AG04449 (cell line): ENCODE measurements at regions not wholly inside any gene's neighbourhood (a gene's known extent, or its start where the extent isn't known, plus 50 kb on each side); places are given as distances from the start of the nearest gene placed in this dataset.
A peak's percentile ranks its signal among the peaks of the same experiment; 100 is the strongest.

Experiments
- CTCF ChIA-PET: fragments of 350-600 bp; formaldehyde crosslinking; extraction: SDS; loops from one replicate; lab custom pipeline; 2021; ENCODE audit warnings: antibody characterized with exemption; lab: Yijun Ruan, JAX
- POLR2A ChIA-PET: fragments of 400-600, 350-600 bp; formaldehyde crosslinking; extraction: SDS; loops from one replicate; lab custom pipeline; 2020; ENCODE audit warnings: antibody characterized with exemption, inconsistent platforms; lab: Yijun Ruan, JAX
- DNase-seq: peaks from one replicate; pipeline ENCODE4 v3.0.0-alpha.2; 2010; ENCODE audit warnings: low read depth, low spot score
- H3K4me3 ChIP-seq: 2 replicates; pipeline ENCODE4 v1.5.1; 2011; ENCODE audit warnings: low read depth, mild to moderate bottlenecking, control low read depth, low read length
- TF ChIP-seq, protein P1 (sequence below): IDR thresholded peaks from one replicate; pipeline ENCODE4 v1.5.1; 2011; ENCODE audit warnings: mild to moderate bottlenecking, moderate library complexity, low read length, control low read depth, inconsistent platforms; ENCODE audit not compliant: insufficient read depth; ENCODE audit errors: missing control alignments

DNA sequence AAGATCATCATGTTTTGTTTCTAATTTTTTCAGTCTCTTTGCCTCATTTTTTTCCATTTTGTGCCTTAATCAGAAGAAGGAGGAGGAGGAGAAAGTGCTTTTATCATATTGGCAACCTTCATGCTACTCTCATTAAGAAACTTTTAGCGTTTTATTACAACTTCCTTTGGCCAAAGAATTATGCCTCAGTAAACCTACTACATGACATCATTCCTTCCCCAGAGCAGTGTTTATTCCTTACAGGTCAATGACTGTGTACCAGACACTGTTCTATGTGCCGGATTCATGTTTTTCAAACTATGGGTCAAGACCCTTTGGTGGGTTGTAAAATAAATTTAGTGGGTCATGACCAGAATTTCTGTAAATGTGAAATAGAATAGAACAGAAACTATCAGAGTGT lies 110.4 kb downstream of the SLC30A10 start:
- TF ChIP-seq, protein P1, sequence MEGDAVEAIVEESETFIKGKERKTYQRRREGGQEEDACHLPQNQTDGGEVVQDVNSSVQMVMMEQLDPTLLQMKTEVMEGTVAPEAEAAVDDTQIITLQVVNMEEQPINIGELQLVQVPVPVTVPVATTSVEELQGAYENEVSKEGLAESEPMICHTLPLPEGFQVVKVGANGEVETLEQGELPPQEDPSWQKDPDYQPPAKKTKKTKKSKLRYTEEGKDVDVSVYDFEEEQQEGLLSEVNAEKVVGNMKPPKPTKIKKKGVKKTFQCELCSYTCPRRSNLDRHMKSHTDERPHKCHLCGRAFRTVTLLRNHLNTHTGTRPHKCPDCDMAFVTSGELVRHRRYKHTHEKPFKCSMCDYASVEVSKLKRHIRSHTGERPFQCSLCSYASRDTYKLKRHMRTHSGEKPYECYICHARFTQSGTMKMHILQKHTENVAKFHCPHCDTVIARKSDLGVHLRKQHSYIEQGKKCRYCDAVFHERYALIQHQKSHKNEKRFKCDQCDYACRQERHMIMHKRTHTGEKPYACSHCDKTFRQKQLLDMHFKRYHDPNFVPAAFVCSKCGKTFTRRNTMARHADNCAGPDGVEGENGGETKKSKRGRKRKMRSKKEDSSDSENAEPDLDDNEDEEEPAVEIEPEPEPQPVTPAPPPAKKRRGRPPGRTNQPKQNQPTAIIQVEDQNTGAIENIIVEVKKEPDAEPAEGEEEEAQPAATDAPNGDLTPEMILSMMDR, result no peak
- CTCF ChIA-PET, result no interaction called here
- POLR2A ChIA-PET, result no interaction called here
- no peak overlapping the region for H3K4me3 ChIP-seq
- DNase-seq, result no peak

DNA sequence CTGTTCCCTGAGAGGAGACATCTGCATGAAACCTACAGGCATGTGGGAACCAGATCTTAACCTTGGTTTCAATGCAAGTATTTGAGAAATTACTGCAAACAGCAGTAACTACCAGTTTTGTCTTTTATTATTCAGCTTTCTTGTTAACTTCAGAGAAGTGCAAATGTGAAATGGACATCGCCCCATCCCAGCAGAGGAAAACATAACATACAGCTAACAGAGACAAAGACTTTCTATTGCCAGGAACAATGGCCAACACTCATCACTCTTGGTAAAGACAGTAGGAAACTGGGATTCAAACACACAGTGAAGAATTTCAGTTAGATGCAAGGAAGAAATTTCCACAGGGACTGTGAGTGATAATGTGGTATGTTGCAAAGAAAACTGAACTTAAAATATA lies 115.1 kb downstream of the SLC30A10 start:
- POLR2A ChIA-PET, result interaction anchor here (0.6 kb wide), 1 partner anchor 1350 kb away, joined by 3 read pairs; no protein-coding TSS in a partner anchor
- no peak for DNase-seq
- CTCF ChIA-PET, result interaction anchor here (0.6 to 4.0 kb wide), 29 partner anchors 11 to 1601 kb away, joined by 3 to 28 read pairs (median 4); no protein-coding TSS in a partner anchor
- no peak overlapping the region for H3K4me3 ChIP-seq
- TF ChIP-seq, protein P1, result no peak

DNA sequence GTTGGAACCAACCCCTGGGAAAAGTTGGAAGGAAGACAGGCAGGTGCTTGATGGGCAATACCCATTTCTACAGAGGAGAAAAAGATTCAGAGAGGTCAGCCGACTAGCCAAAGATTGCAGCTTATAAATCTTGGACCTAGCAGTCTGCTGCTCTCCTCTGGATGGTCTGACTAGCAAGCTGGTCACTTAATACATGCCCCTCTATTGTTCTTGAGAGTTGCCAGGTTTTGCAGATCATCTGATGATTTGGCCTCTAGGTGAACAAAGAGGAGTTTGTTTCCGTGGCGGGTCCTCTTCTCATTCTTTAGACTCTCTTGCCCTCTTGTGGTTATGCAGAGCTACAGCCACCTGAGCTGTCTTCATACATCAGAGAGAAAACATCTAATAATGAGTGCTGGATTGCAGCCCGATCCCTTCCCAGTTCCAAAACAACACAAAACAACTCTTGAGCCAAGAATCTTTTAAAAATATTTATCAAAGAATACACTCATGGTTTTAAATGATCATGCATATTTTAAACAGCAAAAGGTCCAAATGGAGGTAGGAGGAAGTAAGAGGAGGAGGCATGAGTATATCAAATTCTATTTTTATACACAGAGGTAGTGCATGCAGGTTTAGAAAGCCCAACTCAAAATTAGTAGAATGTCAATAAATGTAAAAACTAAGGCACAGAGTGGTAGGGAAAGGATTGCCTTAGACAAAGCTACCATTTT lies 115.7 kb downstream of the SLC30A10 start:
- DNase-seq, result peak; percentile 17
- TF ChIP-seq, protein P1, result peak; percentile 76
- ChIA-PET CTCF (interaction anchor here (0.6 to 4.0 kb wide), 33 partner anchors 11 to 1600 kb away, joined by 3 to 28 read pairs (median 4); partner anchors contain the start of gene TGFB2), POLR2A (interaction anchor here (0.6 kb wide), 1 partner anchor 1349 kb away, joined by 3 read pairs; no protein-coding TSS in a partner anchor)
- H3K4me3 ChIP-seq, result no peak overlapping the region

DNA sequence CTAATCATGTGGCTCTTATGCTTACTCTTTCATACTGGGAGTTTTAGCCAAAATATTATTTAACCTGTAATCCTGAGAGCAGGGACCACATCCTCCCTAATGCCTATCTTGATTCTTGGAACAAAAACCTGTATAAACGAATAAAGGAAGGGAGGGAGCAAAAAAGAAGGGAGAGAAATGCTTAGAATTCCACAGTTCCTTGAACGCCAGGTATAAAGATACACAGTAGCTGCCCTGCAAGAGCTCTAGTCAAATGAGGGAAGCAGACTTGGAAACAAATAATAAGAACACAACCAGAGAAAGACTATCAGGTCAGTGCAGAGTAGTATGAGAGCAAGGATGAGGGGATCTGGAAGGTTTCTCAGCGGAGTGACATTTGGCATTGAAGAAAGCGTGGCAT lies 116.3 kb downstream of the SLC30A10 start:
- H3K4me3 ChIP-seq, result no peak overlapping the region
- ChIA-PET CTCF (interaction anchor here (0.6 to 4.0 kb wide), 28 partner anchors 11 to 1513 kb away, joined by 3 to 28 read pairs (median 4); partner anchors contain the start of gene TGFB2), POLR2A (no interaction called here)
- TF ChIP-seq, protein P1, result no peak
- no peak for DNase-seq

DNA sequence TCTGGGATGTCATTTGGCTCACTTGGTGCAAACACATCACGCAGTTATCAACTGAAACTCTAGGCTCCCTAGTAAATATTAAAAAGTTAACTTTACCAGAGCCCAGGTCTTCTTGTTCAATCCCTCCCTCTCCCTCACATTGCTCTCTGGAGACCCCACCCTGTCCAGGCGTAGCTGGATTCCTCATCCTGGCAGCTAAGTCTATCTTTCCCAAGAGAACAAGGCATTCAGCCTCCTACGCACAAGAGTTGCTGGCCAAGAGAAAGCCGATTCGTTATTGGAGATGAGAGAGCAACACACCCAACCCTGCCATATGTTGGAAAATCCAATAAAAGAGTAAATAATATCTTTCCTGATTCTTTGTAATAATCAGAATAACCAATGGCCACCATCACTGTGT lies 117.9 kb downstream of the SLC30A10 start:
- CTCF ChIA-PET, result interaction anchor here (0.8 to 4.0 kb wide), 7 partner anchors 9 to 1481 kb away, joined by 3 to 28 read pairs (median 4); no protein-coding TSS in a partner anchor
- no peak for DNase-seq
- POLR2A ChIA-PET, result no interaction called here
- TF ChIP-seq, protein P1, result no peak
- no peak overlapping the region for H3K4me3 ChIP-seq

DNA sequence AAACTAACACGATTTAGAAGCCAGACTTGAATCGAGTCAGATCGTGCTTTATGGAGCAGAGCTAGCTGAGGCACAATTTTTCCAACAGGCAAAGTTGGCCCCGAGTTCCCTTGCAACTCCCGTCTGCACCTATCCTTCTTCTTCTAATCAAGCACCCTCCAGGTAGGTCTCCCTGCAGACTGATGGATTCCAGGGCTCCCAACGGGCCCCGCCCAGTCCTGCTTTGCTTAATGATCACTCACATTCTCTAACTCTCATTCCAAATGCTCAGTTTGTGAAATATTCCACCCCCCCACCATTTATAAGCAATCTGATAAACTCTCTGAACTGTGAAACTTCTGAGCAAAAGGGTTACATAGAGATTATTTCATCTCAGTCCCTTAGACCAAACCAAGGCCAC lies 119.6 kb downstream of the SLC30A10 start:
- POLR2A ChIA-PET, result no interaction called here
- CTCF ChIA-PET, result interaction anchor here (0.8 to 1.5 kb wide), 5 partner anchors 11 to 1509 kb away, joined by 3 read pairs; no protein-coding TSS in a partner anchor
- TF ChIP-seq, protein P1, result no peak
- DNase-seq, result no peak
- H3K4me3 ChIP-seq, result no peak overlapping the region
